GM19468 (cell line): ENCODE measurements at regions not wholly inside any gene's neighbourhood (a gene's known extent, or its start where the extent isn't known, plus 50 kb on each side); places are given as distances from the start of the nearest gene placed in this dataset.

Source experiments
- ATAC-seq: cut with Tn5 transposase; IDR thresholded peaks from one replicate; pipeline ENCODE4 v1.9.1; 2021; ENCODE audit warnings: mild to moderate bottlenecking, moderate library complexity, moderate number of reproducible peaks; ENCODE audit not compliant: unreplicated experiment; ENCODE audit errors: extremely low read depth

DNA sequence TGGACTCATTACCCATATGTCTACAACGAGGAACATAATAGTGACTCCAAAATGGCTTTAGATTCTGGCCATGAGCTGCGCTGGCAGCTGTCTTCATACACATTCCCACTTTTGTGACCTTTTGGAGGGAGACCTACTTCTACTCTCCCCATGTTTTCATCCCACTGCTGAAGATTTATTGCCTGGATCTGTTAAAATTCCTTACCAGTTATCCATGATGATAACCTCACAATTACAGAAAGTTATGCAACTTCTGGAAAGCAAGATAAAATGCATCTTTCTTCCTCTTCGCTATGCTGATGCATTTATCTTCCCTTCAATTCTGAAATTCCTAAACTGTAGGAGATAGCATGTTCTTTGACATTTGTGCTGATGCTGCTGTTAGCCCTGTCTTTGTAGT, 855.3 kb downstream of the SLC4A3 start:
- ATAC-seq, result no peak

- no peak for ATAC-seq
Observed at GRCh38 chr2:220489121-220489520, 861.7 kb downstream of the SLC4A3 start.

GRCh38 chr2:220491670-220492069, 864.2 kb downstream of the SLC4A3 start:
- no peak for ATAC-seq

DNA sequence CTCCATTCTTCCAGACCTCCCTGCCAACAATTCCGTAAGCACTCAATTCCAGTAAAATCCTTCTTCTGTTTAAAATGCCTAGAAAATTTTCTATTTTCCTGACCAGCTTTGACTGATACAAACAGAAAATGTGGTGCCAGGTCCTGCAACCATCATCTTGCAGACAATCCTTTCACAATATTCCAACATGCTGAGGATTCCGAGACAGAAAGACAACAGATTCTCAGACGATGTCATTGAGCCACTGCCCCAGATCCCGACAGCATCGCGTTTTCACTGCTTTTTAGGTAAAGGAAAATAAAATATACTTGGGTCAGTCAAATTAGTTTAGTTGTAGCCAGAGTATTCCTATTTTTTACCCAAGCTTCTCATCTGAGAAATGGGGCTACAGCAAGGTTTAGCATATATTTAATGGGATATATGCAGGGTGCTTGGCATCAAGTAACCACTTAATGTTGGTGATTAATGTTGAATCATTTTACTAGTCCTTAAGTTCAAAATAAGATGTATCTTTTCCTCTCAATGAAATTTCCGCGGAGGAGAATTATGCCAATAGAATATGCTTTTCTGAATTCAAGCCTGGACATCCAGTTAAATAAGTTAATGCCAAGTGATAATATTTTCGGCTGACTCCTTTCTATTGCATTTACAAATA, 866.6 kb downstream of the SLC4A3 start:
- ATAC-seq, result no peak

- no peak for ATAC-seq
Observed at GRCh38 chr2:220496513-220496912, 869.1 kb downstream of the SLC4A3 start.

- no peak for ATAC-seq
Observed at GRCh38 chr2:220499225-220499624, 871.8 kb downstream of the SLC4A3 start.

DNA sequence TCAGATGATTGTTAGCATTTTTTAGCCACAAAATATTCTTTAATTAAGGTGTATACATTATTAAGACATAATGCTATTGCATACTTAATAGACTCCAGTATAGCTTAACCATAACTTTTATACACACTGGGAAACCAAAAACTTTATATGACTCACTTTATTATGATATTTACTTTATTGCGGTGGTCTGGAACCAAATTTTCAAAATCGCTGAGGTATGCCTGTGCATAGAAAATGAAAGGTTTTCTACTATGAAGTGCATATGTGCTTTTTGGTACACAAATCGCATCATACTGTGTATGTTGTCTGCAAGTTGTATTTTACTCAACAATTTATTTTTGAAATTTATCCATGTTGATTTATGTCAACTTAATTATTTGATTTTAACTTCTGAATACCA, 875.1 kb downstream of the SLC4A3 start:
- ATAC-seq, result no peak

DNA sequence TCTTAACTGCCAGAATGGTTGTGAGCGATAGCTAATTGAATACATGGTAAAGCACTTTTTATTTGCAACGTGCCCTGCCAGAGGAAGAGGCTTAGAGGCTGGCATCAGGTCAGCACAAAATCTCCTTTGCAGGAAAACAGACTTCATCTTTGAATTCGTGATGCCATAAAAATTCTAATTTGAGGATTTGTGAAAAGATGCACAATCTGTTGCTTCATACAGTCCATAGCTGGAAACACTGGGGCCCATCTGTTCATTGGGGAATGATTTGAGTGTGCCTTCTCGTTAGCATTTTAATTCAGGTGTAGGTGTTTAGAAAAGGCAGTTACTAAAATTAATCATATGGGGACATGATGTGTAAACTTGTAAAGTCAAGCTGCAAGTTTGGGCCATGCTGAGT, 876.0 kb downstream of the SLC4A3 start:
- no peak for ATAC-seq

- ATAC-seq, result no peak
Observed at GRCh38 chr2:220504938-220505503, 877.6 kb downstream of the SLC4A3 start.

DNA sequence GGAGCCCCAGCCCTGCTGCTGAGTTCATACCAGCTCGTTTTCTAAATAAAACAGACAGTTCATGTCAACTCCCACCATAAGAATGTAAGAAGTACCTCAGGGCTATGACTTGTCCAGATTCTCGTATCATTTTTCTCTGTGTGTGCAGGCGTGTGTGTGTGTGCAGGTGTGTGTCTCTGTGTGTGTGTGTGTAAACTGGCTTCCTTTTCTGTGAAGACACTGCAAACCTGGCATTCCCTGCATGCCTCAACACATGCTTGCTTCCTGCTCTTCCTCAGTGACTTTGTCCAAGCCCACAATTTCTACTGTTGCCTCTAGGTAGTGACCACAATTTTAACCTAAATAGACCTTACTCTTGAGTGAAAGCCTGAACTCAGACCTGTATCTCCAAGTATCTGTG, 879.0 kb downstream of the SLC4A3 start:
- no peak for ATAC-seq

DNA sequence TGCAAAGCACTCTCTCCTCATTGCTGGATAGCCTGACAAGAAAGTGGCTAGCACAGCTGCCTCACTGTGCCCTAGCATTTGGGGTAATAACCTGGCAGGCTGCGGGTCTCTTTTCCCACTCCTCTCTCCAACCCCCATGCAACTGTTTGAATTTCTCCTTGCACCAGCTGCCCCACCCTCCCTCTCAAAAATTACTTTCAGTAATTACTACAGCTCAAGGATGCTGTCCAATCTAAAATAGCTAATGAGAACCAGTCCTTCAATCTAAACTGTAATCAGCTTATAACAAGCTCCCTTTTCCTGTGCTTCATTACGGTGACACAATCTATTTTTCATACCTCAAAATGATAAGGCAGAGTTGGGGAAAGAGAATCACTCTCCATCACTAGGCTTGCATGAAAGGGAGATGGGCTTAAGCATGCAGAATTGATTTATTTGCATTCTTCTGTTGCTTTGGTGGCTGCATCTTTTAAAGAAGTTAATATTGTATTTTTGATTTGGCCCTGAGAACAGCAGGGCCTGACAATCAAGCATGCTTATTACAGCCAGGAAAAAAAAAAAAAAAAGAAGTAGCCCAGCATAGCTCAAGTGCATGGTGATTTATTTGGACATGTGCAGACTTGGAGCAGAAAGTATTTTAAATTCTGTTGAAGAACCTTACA, 881.8 kb downstream of the SLC4A3 start:
- ATAC-seq, result no peak

DNA sequence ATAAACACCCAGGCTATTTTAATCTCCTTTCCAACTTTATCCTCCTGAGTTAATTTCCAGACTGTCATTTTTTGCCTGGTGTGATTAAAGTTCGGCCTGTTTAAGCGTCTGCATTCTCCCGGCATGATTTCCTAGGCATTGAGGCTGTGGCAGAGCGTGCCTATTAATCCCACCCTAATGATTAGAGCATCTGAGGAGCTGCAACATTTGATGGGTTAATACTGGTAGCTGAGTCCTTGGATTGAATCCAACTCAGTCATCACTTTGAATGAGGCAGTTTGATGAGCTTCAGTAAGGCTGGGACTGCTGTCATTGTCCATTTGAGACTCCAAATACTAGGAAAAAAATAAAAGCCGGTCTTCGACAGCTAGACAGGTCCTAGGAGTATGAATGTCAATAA, 882.5 kb downstream of the SLC4A3 start:
- no peak for ATAC-seq

DNA sequence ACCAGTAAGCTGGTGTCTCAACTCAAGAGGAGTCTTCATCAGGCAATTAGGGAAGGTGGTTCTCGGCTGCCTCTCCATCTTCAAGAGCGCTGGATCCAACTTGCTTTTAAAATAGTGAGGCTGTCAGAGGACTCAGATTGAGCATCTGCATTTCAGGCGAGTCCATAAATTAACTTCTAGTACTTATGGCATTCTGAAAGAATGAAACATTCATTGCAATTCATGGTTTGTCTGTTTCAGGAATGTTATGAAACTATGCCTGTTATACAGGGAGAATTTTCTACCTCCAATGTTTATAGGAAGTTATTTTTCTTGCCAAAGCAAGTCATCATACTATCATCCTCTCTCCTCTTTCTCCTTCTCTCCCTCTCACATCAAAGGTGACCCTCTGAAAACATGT, 883.2 kb downstream of the SLC4A3 start:
- no peak for ATAC-seq

DNA sequence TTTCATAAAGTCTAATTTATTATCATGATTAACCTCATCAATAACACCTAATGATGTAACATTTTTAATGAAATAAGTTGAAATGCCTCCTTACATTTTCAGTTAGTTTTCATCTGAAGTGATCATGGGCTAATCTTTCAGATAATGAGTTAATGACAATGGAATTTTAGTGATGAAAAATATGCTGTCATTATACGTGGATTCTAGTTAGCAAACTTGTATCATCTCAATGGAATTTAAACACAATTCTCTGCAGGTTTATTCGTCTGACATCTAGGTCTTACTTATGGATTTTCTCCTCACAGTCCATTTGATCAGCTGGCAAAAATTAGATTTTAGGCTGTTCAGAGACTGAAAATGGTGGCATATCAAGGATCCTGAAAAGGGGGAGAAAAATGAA, 885.0 kb downstream of the SLC4A3 start:
- ATAC-seq, result no peak

DNA sequence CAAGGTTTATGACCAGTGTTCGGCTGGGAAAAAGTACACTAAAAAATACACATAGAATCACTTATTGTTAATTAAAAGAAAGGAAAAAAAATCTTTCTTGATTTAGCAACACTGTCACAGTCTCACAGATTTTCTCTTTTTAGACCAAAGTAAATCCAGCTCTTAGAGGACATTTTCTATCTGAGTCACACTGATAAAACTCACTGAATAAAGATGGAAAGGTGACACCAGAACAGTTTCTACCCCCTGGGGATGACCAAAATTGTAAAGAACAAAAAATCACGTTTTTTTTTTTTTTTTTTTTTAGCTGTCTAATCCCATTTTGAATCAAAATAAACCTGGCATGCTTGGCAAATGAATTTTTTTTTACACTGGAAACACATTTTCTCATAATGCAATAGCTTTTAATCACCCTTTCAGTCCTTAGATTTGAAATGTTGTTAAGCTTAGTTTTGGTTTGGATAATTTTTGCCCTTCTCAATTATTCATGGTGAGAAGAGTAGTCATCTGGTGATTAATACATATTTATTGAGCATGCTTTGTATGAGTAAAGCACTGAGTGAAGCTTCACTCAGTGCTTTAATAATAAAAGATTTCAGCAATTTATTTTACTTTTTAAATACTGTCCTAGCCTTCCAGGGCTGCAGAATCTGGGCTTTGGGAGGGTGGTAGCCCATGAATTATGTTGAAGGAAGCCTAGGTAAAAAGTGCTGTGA, 886.3 kb downstream of the SLC4A3 start:
- no peak for ATAC-seq

GRCh38 chr2:220521551-220521950, 894.1 kb downstream of the SLC4A3 start:
- ATAC-seq, result no peak

DNA sequence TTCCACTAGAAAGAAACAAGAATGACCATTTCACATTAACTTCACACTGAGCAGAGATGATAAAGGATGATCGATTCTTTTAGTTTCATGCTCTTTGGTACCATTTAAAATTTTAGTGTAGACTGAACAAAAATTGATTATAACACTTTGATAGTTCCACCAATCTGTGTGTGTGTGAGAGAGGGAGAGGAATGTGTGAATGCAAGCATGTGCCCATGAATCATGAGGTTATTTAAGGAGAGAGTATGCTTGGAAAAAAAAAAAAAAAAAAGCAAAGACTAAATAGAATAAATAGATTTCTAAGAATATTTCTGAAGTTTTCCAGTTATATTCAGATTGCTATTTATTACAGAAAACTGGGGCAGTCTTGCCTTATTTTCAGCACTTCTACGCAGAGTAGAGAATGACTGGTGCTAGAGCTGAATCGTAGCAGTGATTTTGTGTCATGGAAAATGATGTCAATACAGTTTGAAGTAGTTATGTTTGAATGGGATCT, 900.8 kb downstream of the SLC4A3 start:
- ATAC-seq, result no peak

DNA sequence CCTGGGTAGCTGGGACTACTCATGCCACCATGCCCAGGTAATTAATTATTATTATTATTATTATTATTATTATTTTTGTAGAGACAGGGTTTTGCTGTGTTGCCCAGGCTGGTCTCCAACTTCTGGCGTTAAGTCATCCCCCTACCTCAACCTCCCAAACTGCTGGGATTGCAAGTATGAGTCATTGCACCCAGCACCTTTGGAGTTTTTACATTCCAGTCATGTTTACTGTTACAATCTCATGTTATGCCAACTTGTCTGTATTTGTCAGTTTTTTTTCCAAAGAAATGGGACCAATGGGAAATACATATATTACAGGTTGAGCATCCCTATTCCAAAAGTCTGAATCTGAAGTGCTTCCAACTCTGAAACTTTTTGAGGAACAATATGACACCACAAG, 903.8 kb downstream of the SLC4A3 start:
- ATAC-seq, result no peak

DNA sequence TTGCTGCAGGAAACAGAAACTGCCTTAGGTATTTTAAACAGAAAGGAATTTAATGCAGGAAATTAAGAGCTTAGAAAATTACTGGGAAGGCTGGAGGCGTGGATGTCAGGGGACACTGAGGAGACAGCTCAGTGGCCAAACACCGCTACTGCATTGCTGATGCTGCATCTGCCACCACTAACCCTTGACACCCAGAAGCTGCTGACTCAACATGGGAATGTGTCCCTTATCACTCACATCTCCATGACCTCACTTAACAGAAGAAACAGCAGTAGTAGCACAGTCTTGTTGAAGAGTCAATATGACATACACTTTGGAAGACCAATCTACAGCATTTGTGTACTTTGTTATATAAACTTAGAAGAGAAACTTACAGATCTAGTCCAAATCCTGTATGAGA, 906.1 kb downstream of the SLC4A3 start:
- ATAC-seq, result no peak

DNA sequence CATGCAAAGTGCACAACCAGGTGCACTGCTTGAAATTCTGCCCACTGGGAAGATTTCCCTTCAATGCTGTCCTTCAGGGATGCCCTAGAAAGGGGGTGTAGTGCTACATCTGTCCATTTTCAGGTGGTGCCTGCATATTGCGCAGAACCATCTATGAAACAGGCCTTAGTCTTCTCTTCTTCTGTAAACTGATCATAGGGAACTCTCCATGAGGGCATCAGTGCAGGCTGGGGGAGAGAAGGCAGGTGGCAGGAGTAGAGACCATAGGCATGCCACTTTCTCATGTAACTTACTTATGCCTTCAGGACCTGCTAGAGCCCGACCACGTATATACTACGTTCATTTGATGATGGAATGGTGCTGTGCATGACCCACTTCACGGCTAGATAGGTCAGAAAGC, 912.1 kb downstream of the SLC4A3 start:
- ATAC-seq, result no peak

DNA sequence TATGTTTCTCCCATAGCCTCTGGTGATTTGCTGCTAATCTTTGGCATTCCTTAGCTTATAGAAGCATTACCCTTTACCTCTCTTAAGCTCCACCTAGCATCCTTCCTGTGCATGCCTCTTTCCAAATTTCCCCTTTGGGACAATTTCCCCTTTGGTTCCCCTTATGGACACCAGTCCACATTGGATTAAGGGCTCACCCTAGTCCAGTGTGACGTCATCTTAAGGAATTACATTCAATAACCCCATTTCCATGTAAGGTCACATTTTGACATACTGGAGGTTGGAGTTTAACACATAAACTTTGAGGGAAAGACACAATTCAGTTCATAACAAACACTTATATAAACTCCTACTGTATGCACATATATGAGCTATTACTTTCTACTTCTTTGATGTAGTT, 916.6 kb downstream of the SLC4A3 start:
- no peak for ATAC-seq
